Caco-2 (cell line): ENCODE measurements at regions not wholly inside any gene's neighbourhood (a gene's known extent, or its start where the extent isn't known, plus 50 kb on each side); places are given as distances from the start of the nearest gene placed in this dataset.

Experiments
- BruUV-seq: library from RNA; stranded (reverse); fragments of 400-500 nt; replicated peaks from 2 replicates; lab custom pipeline; 2021; lab: Mats Ljungman, UMichigan
- CTCF ChIA-PET: fragments of 300-600 bp; sonication (Branson Sonifier 250); formaldehyde crosslinking; loops from one replicate; lab custom pipeline; 2022; ENCODE audit warnings: antibody characterized with exemption; lab: Charles Lee
- POLR2A ChIA-PET: fragments of 300-600 bp; sonication (Branson Sonifier 250); formaldehyde crosslinking; loops from one replicate; lab custom pipeline; 2022; ENCODE audit warnings: antibody characterized with exemption; lab: Charles Lee
- DNase-seq, 2 experiments: peaks; one replicate each; pipeline versions ENCODE4 v3.0.0 to v3.0.0-alpha.2; 2020 to 2022
- H3K27me3 ChIP-seq: replicated peaks from 2 replicates; pipeline ENCODE4 v1.6.0; 2011; ENCODE audit warnings: low read length; ENCODE audit not compliant: control insufficient read depth, insufficient read depth
- H3K36me3 ChIP-seq: 2 replicates; pipeline ENCODE4 v1.5.1; 2011; ENCODE audit warnings: low read length; ENCODE audit not compliant: control insufficient read depth, insufficient read depth
- H3K4me1 ChIP-seq: fragments of 250-450 bp; sonication (Bioruptor Pico); 2 replicates; pipeline ENCODE4 v1.5.1; 2020; ENCODE audit warnings: mild to moderate bottlenecking
- H3K4me3 ChIP-seq: 2 replicates; pipeline ENCODE4 v1.5.1; 2011; ENCODE audit warnings: low read depth, mild to moderate bottlenecking, control low read depth, low read length
- H3K9me3 ChIP-seq: fragments of 250-450 bp; sonication (Bioruptor Pico); 2 replicates; pipeline ENCODE4 v1.5.1; 2020; ENCODE audit warnings: mild to moderate bottlenecking, moderate library complexity
- H3K27ac Mint-ChIP-seq: one replicate; pipeline ENCODE4 v1.8.0; 2022; ENCODE audit warnings: mixed read lengths; ENCODE audit not compliant: unreplicated experiment
- H3K27me3 Mint-ChIP-seq: one replicate; pipeline ENCODE4 v1.8.0; 2022; ENCODE audit warnings: mixed read lengths; ENCODE audit not compliant: insufficient read depth, unreplicated experiment
- H3K36me3 Mint-ChIP-seq: one replicate; pipeline ENCODE4 v1.8.0; 2022; ENCODE audit warnings: mild to moderate bottlenecking, mixed read lengths; ENCODE audit not compliant: insufficient read depth, unreplicated experiment
- H3K4me1 Mint-ChIP-seq: one replicate; pipeline ENCODE4 v1.8.0; 2022; ENCODE audit warnings: low read depth, mixed read lengths; ENCODE audit not compliant: unreplicated experiment
- H3K4me3 Mint-ChIP-seq: one replicate; pipeline ENCODE4 v1.8.0; 2022; ENCODE audit warnings: mild to moderate bottlenecking, moderate library complexity, mixed read lengths; ENCODE audit not compliant: unreplicated experiment
- H3K9me3 Mint-ChIP-seq: one replicate; pipeline ENCODE4 v1.8.0; 2022; ENCODE audit warnings: mixed read lengths; ENCODE audit not compliant: unreplicated experiment
- intact Hi-C: fragments of 100-400 bp; cut with micrococcal nuclease; formaldehyde crosslinking; loops from one replicate; pipeline ENCODE4 v1.10.0; 2022; ENCODE audit not compliant: unreplicated experiment
- TF ChIP-seq, protein P1 (sequence below), 2 experiments: fragments of 200-600 bp in 1 of 2; IDR thresholded peaks; 1 replicate in 1 of 2; 2 replicates in 1 of 2; pipeline versions ENCODE4 v1.5.1 to v1.8.0; 2011 to 2022; ENCODE audit warnings: antibody characterized with exemption in 1 of 2, control low read depth in 1 of 2, inconsistent platforms in 1 of 2, low read depth in 1 of 2, low read length in 1 of 2, mild to moderate bottlenecking in 1 of 2, moderate library complexity in 1 of 2; ENCODE audit not compliant: insufficient read depth in 1 of 2, severe bottlenecking in 1 of 2, unreplicated experiment in 1 of 2

DNA sequence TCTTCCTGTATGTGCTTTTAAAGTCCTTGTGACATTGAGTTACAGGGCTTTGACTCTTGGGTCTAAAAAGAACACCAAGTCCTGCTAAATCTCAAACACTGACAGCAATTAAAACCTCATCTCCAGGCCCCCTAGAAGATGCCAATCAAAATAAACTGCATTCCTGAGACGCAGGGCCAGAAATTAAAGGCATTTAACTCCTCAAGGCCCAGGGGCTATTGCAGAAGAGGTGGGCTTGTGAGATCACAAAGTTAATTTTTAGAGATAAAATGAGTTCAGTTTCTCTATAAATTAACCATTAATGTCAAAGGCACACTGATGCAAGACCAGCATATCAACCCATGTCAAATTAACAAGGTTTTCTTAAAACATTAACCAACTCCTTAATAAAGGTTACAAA, 145.6 kb upstream of the CARMIL1 start:
- Histone ChIP-seq H3K27me3 (no peaks in the 10 kb centered on the region), H3K4me3 (no peak overlapping the region), H3K9me3 (peaks cover 24% of the 10 kb centered on the region), H3K36me3 (no peaks in the 10 kb centered on the region), H3K4me1 (no peaks in the 10 kb centered on the region)
- BruUV-seq: no TSS peak
- ChIA-PET CTCF (no interaction called here), POLR2A (no interaction called here)
- H3K36me3 Mint-ChIP-seq: no peaks in the 10 kb centered on the region
- TF ChIP-seq, protein P1, sequence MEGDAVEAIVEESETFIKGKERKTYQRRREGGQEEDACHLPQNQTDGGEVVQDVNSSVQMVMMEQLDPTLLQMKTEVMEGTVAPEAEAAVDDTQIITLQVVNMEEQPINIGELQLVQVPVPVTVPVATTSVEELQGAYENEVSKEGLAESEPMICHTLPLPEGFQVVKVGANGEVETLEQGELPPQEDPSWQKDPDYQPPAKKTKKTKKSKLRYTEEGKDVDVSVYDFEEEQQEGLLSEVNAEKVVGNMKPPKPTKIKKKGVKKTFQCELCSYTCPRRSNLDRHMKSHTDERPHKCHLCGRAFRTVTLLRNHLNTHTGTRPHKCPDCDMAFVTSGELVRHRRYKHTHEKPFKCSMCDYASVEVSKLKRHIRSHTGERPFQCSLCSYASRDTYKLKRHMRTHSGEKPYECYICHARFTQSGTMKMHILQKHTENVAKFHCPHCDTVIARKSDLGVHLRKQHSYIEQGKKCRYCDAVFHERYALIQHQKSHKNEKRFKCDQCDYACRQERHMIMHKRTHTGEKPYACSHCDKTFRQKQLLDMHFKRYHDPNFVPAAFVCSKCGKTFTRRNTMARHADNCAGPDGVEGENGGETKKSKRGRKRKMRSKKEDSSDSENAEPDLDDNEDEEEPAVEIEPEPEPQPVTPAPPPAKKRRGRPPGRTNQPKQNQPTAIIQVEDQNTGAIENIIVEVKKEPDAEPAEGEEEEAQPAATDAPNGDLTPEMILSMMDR (IDR thresholded peaks at IDR 0.05; ENCODE audit: insufficient read depth in 1 of 2, low read depth in 1 of 2, low read length in 1 of 2, severe bottlenecking in 1 of 2, unreplicated experiment in 1 of 2): no peak
- H3K9me3 Mint-ChIP-seq: peaks cover 13% of the 10 kb centered on the region
- intact Hi-C loops: no loop called here
- H3K4me3 Mint-ChIP-seq: no peak overlapping the region
- H3K27ac Mint-ChIP-seq: no peak overlapping the region
- H3K4me1 Mint-ChIP-seq: no peaks in the 10 kb centered on the region
- peaks cover 2% of the 10 kb centered on the region for H3K27me3 Mint-ChIP-seq
- DNase-seq: no peak

GRCh38 chr6:25136854-25137253, 142.3 kb upstream of the CARMIL1 start:
- Mint-ChIP-seq H3K27ac (no peak overlapping the region), H3K36me3 (no peaks in the 10 kb centered on the region), H3K4me3 (no peak overlapping the region), H3K4me1 (no peaks in the 10 kb centered on the region), H3K27me3 (peaks cover 2% of the 10 kb centered on the region), H3K9me3 (peaks cover 13% of the 10 kb centered on the region)
- TF ChIP-seq, protein P1 (IDR thresholded peaks at IDR 0.05; ENCODE audit: insufficient read depth in 1 of 2, low read depth in 1 of 2, low read length in 1 of 2, severe bottlenecking in 1 of 2, unreplicated experiment in 1 of 2): no peak
- Histone ChIP-seq H3K4me3 (no peak overlapping the region), H3K9me3 (peaks cover 24% of the 10 kb centered on the region), H3K4me1 (no peaks in the 10 kb centered on the region), H3K27me3 (no peaks in the 10 kb centered on the region), H3K36me3 (no peaks in the 10 kb centered on the region)
- intact Hi-C loops: no loop called here
- POLR2A ChIA-PET: no interaction called here
- no TSS peak for BruUV-seq
- CTCF ChIA-PET: no interaction called here
- DNase-seq: no peak

- H3K4me1 Mint-ChIP-seq: no peaks in the 10 kb centered on the region
- Histone ChIP-seq H3K4me3 (no peak overlapping the region), H3K4me1 (no peaks in the 10 kb centered on the region), H3K9me3 (peaks cover 23% of the 10 kb centered on the region), H3K36me3 (no peaks in the 10 kb centered on the region), H3K27me3 (no peaks in the 10 kb centered on the region)
- ChIA-PET CTCF (no interaction called here), POLR2A (no interaction called here)
- no peaks in the 10 kb centered on the region for H3K36me3 Mint-ChIP-seq
- intact Hi-C loops: no loop called here
- TF ChIP-seq, protein P1 (IDR thresholded peaks at IDR 0.05; ENCODE audit: insufficient read depth in 1 of 2, low read depth in 1 of 2, low read length in 1 of 2, severe bottlenecking in 1 of 2, unreplicated experiment in 1 of 2): no peak
- BruUV-seq: no TSS peak
- peaks cover 2% of the 10 kb centered on the region for H3K27me3 Mint-ChIP-seq
- peaks cover 11% of the 10 kb centered on the region for H3K9me3 Mint-ChIP-seq
- no peak overlapping the region for H3K27ac Mint-ChIP-seq
- H3K4me3 Mint-ChIP-seq: no peak overlapping the region
- DNase-seq: no peak
Measured at GRCh38 chr6:25137480-25137879, 141.7 kb upstream of the CARMIL1 start.
